Breast epithelium (tissue), 4 donors: ENCODE measurements at regions not wholly inside any gene's neighbourhood (a gene's known extent, or its start where the extent isn't known, plus 50 kb on each side); places are given as distances from the start of the nearest gene placed in this dataset.

ENCODE experiments used
- DNase-seq, 2 donors: peaks; one replicate each; pipeline ENCODE4 v3.0.0-alpha.2; 2019; ENCODE audit warnings: low spot score in 2 of 2
- H3K27ac ChIP-seq, 2 donors: fragments of 200-600 bp; sonication (generic) in 1 of 2; one replicate each; pipeline ENCODE4 v1.5.1; 2016 to 2019; ENCODE audit warnings: mild to moderate bottlenecking in 1 of 2
- H3K27me3 ChIP-seq, 2 donors: fragments of 200-600 bp; sonication (generic) in 1 of 2; one replicate each; pipeline versions ENCODE4 v1.5.1 to v1.6.0; 2017 to 2019; ENCODE audit warnings: control low read depth in 1 of 2, mild to moderate bottlenecking in 1 of 2
- H3K36me3 ChIP-seq: fragments of 200-600 bp; one replicate; pipeline ENCODE4 v1.5.1; 2019
- H3K4me1 ChIP-seq, 2 donors: fragments of 200-600 bp; sonication (generic); one replicate each; pipeline ENCODE4 v1.5.1; 2016 to 2019; ENCODE audit warnings: control low read depth in 1 of 2
- H3K4me3 ChIP-seq, 3 donors: fragments of 200-600 bp; sonication (generic); 1 replicate in 2 of 3; 2 replicates in 1 of 3; pipeline ENCODE4 v1.5.1; 2016 to 2019; ENCODE audit warnings: mild to moderate bottlenecking in 3 of 3, moderate library complexity in 2 of 3
- H3K9me3 ChIP-seq, 2 donors: fragments of 200-600 bp; sonication (generic) in 1 of 2; one replicate each; pipeline ENCODE4 v1.5.1; 2016 to 2019; ENCODE audit warnings: control low read depth in 1 of 2
- POLR2A ChIP-seq: fragments of 450-650 bp; IDR thresholded peaks from one replicate; pipeline ENCODE4 v1.6.1; 2016; ENCODE audit warnings: antibody characterized with exemption, mild to moderate bottlenecking, moderate library complexity
- POLR2AphosphoS5 ChIP-seq, 3 donors: sonication (generic); formaldehyde crosslinking; IDR thresholded peaks; one replicate each; pipeline ENCODE4 v1.6.1; 2017; ENCODE audit warnings: antibody characterized with exemption in 3 of 3
- intact Hi-C: fragments of 100-400 bp; cut with DNase I; formaldehyde crosslinking; loops from one replicate; pipeline ENCODE4 v1.15.1; 2023; ENCODE audit warnings: low total_unique reads
- TF ChIP-seq, protein P1 (sequence below), 3 donors: fragments of 450-650 bp; IDR thresholded peaks; one replicate each; pipeline ENCODE4 v1.5.1; 2016 to 2017; ENCODE audit warnings: antibody characterized with exemption in 3 of 3, mild to moderate bottlenecking in 3 of 3, moderate library complexity in 3 of 3

DNA sequence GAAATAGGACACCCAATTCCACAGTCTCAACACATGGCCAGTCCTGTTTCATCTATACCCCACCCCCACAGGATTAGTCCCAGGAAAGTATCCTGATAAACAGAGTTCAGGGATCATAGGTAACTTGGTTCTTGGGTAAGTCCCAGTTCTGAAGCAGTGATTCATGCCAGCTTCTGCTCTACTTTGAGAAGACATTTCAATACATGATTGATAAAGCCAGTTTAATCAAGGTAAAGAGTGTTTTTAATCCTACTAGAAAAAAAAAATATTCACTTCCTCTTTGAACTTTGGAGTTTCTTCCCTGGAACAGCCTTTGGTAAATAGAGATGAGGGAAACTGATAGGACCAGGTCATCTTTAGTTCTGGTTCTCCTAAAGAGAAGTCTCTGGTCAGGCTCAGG is 142.4 kb downstream of the TLR5 start:
- no peaks in the 10 kb centered on the region for H3K9me3 ChIP-seq
- H3K4me3 ChIP-seq, result no peak overlapping the region
- no peaks in the 10 kb centered on the region for H3K27me3 ChIP-seq
- intact Hi-C loops, result no loop called here
- peaks cover 0 to under 1% of the 10 kb centered on the region in 2 donors for H3K4me1 ChIP-seq
- TF ChIP-seq POLR2A (no peak), POLR2AphosphoS5 (IDR thresholded peaks at IDR 0.05) (no peak)
- TF ChIP-seq, protein P1, sequence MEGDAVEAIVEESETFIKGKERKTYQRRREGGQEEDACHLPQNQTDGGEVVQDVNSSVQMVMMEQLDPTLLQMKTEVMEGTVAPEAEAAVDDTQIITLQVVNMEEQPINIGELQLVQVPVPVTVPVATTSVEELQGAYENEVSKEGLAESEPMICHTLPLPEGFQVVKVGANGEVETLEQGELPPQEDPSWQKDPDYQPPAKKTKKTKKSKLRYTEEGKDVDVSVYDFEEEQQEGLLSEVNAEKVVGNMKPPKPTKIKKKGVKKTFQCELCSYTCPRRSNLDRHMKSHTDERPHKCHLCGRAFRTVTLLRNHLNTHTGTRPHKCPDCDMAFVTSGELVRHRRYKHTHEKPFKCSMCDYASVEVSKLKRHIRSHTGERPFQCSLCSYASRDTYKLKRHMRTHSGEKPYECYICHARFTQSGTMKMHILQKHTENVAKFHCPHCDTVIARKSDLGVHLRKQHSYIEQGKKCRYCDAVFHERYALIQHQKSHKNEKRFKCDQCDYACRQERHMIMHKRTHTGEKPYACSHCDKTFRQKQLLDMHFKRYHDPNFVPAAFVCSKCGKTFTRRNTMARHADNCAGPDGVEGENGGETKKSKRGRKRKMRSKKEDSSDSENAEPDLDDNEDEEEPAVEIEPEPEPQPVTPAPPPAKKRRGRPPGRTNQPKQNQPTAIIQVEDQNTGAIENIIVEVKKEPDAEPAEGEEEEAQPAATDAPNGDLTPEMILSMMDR (IDR thresholded peaks at IDR 0.05), result no peak
- DNase-seq, result no peak
- no peak overlapping the region for H3K27ac ChIP-seq
- no peaks in the 10 kb centered on the region for H3K36me3 ChIP-seq

DNA sequence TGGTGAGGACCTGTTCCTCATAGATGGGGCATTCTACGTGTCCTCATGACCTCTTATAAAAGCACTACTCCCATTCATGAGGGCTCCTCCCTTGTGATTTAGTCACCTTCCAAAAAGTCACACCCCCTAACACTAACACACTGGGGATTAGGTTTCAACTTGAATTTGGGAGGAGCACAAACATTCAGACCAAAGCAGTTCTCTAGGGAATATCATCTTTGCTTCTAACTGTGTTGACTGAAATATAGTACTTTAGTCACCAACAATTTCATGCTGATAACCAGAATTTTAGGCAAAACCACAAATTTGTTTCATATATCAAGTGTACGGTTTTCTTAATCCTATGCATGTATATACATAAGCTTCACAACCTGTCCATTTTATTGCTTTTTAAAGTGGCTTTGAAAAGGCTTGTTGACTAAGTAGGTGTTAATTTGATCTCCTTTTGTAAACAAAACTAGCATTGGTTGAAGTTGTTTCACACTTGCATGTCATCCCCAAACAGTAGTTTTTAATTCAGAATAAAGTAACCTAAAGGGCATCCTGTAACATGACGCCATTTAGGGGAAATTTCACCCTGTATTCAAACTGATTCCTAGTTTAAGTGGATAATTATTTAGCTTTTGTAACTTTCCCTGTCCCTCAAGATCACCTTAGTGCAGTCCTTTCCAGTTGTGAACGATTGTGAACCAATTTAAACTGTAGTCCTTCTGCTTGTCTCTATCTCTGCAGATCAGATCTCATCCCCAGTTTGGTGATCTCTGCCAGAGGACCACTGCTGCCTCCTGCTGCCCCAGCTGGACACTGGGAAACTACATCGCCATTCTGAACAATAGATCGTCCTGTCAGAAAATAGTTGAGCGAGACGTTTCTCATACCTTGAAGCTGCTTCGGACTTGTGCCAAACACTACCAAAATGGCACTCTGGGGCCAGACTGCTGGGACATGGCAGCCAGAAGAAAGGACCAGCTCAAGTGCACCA is 141.1 kb downstream of the TLR5 start:
- DNase-seq, result no peak
- intact Hi-C loops, result no loop called here
- no peaks in the 10 kb centered on the region for H3K36me3 ChIP-seq
- no peak overlapping the region for H3K27ac ChIP-seq
- no peaks in the 10 kb centered on the region for H3K9me3 ChIP-seq
- no peaks in the 10 kb centered on the region for H3K27me3 ChIP-seq
- H3K4me3 ChIP-seq, result no peak overlapping the region
- no peaks in the 10 kb centered on the region for H3K4me1 ChIP-seq
- no peak for TF ChIP-seq POLR2AphosphoS5 (IDR thresholded peaks at IDR 0.05)
- no peak for TF ChIP-seq POLR2A
- TF ChIP-seq, protein P1 (IDR thresholded peaks at IDR 0.05), result no peak

DNA sequence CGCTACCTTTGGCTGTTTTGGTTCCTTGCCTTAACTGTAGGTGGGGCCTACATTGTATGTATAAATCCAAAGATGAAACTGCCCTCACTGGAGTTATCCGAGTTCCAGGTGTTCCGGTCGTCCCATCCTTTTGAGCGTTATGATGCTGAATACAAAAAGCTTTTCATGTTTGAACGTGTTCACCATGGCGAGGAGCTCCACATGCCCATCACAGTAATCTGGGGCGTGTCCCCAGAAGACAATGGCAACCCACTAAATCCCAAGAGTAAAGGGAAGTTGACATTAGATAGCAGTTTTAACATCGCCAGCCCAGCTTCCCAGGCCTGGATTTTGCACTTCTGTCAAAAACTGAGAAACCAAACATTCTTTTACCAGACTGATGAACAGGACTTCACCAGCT is 139.5 kb downstream of the TLR5 start:
- no peak overlapping the region for H3K4me3 ChIP-seq
- no peak for DNase-seq
- no peak overlapping the region for H3K27ac ChIP-seq
- no peaks in the 10 kb centered on the region for H3K27me3 ChIP-seq
- no peaks in the 10 kb centered on the region for H3K4me1 ChIP-seq
- no peaks in the 10 kb centered on the region for H3K9me3 ChIP-seq
- H3K36me3 ChIP-seq, result no peaks in the 10 kb centered on the region
- intact Hi-C loops, result no loop called here
- no peak for TF ChIP-seq POLR2A
- TF ChIP-seq, protein P1 (IDR thresholded peaks at IDR 0.05), result no peak
- no peak for TF ChIP-seq POLR2AphosphoS5 (IDR thresholded peaks at IDR 0.05)

DNA sequence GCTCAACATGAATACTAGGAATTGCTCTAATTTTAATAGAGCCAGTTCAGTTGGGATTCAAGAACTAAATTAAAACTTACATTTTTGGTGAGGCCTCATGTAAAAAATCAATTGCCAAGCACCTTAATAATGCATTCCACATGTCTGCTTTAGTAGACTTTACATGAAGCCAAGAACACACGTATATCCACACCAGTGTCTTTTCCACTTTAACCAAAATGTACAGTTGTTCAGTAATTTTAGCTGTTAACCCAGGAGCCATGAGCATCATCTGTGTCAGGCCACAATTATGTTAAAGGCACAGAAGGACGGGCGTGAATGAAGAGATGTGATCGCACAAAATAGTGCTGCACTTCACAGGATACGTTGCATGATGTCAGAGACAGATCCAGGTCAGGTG is 136.7 kb downstream of the TLR5 start:
- Histone ChIP-seq H3K36me3 (no peaks in the 10 kb centered on the region), H3K27ac (peak overlapping the region in 1 of 2 donors; percentile 66), H3K4me1 (no peaks in the 10 kb centered on the region), H3K27me3 (no peaks in the 10 kb centered on the region), H3K4me3 (no peak overlapping the region), H3K9me3 (no peaks in the 10 kb centered on the region)
- intact Hi-C loops, result no loop called here
- no peak for DNase-seq
- TF ChIP-seq, protein P1 (IDR thresholded peaks at IDR 0.05), result no peak
- TF ChIP-seq POLR2AphosphoS5 (IDR thresholded peaks at IDR 0.05) (no peak), POLR2A (no peak)

DNA sequence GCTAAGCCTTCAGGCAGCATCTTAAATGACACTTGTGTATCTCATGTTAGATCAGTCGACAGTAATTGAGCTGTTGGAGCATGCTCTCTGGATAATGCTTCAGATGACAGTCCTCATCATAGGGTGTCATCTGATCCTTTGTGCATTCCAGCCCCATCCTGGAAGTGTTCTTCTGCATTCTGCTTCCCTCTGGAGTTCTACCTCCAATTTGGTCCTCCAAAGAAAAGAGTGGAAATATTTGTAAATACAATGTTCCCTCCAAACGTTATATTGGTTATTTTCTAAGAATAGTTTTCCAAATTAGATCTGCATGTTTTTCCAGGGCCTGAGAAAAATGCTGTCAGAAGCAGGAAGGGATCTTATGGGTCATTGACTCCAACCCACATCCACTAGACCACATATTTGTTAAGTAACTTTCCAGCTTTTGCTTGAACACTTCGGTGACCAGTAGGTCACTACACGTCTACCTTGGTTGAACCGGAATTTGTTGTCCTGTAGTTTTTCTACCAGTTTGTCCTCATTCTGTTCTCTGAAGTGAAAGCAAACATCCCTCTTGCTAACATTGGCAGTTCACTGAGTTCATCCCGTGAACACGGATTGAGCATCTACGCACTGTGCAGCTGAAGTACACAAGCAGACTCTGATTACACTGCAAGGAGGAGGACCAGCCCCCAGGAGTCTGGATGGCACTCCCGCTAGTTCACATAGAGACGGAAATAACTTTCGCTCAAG is 136.0 kb downstream of the TLR5 start:
- Histone ChIP-seq H3K27me3 (no peaks in the 10 kb centered on the region), H3K36me3 (no peaks in the 10 kb centered on the region), H3K4me3 (no peak overlapping the region), H3K4me1 (no peaks in the 10 kb centered on the region), H3K27ac (peak overlapping the region in 1 of 2 donors; percentile 66), H3K9me3 (no peaks in the 10 kb centered on the region)
- TF ChIP-seq POLR2AphosphoS5 (IDR thresholded peaks at IDR 0.05), result peak in 1 of 3 donors; percentile 17
- TF ChIP-seq, protein P1 (IDR thresholded peaks at IDR 0.05), result no peak
- intact Hi-C loops, result no loop called here
- no peak for DNase-seq
